MM.1S (cell line): ENCODE measurements at regions not wholly inside any gene's neighbourhood (a gene's known extent, or its start where the extent isn't known, plus 50 kb on each side); places are given as distances from the start of the nearest gene placed in this dataset.

ENCODE experiments used
- CTCF ChIP-seq: fragments of 300-600 bp; sonication (generic); IDR thresholded peaks from 2 replicates; pipeline ENCODE4 v1.5.1; 2016; ENCODE audit warnings: antibody characterized with exemption, low read length, mixed read lengths
- EZH2 ChIP-seq: fragments of 300-600 bp; sonication (generic); optimal IDR thresholded peaks from 2 replicates; pipeline ENCODE3; 2017; ENCODE audit warnings: low read depth, mild to moderate bottlenecking, antibody characterized with exemption, low read length, mixed read lengths
- EZH2phosphoT487 ChIP-seq: fragments of 300-600 bp; sonication (generic); IDR thresholded peaks from 2 replicates; pipeline ENCODE4 v1.6.1; 2018; ENCODE audit warnings: antibody characterized with exemption, low read length

GRCh38 chr5:68455216-68455615, 239.7 kb downstream of the PIK3R1 start:
- TF ChIP-seq CTCF (no peak), EZH2phosphoT487 (no peak), EZH2 (no peak)
